K562 (cell line): ENCODE measurements at regions not wholly inside any gene's neighbourhood (a gene's known extent, or its start where the extent isn't known, plus 50 kb on each side); places are given as distances from the start of the nearest gene placed in this dataset.

Source experiments
- ATAC-seq: fragments of 200-7000 bp; cut with Tn5 transposase; 3 replicates; pipeline ENCODE4 v1.9.1; 2020; ENCODE audit warnings: moderate library complexity
- BruUV-seq: library from RNA; stranded (reverse); fragments of 400-500 nt; replicated peaks from 2 replicates; lab custom pipeline; 2021; lab: Mats Ljungman, UMichigan
- CTCF ChIA-PET: fragments of 300-600 bp; formaldehyde crosslinking; extraction: SDS; loops from one replicate; lab custom pipeline; 2021; ENCODE audit warnings: low intra/inter-chr PET ratio; lab: Yijun Ruan, JAX
- POLR2A ChIA-PET: fragments of 300-600, 350-650 bp; sonication (Branson Sonifier 250); formaldehyde crosslinking; extraction: SDS; loops from one replicate; lab custom pipeline; 2021; ENCODE audit warnings: antibody characterized with exemption, inconsistent platforms; lab: Yijun Ruan, JAX
- DNase-seq, 4 experiments: peaks; one replicate each; pipeline versions ENCODE4 v3.0.0 to v3.0.0-alpha.2; 2011 to 2018; ENCODE audit warnings: low spot score in 3 of 4, mixed read lengths in 3 of 4; ENCODE audit errors: extremely low read depth in 1 of 4
- FAIRE-seq: peaks from 2 replicates; lab custom pipeline; 2011; peaks lifted over from hg19 to GRCh38; lab: Jason Lieb, UNC
- H2AFZ ChIP-seq: 2 replicates; pipeline ENCODE4 v1.6.0; 2011; ENCODE audit warnings: low read depth, low read length, control low read depth, inconsistent platforms
- H3K27ac ChIP-seq: fragments of 200-600 bp; 3 replicates; pipeline ENCODE4 v1.8.0; 2011; ENCODE audit warnings: low read depth, mild to moderate bottlenecking, control low read depth, inconsistent platforms, low read length, moderate library complexity, mixed read lengths; ENCODE audit errors: extremely low read depth
- H3K27me3 ChIP-seq, 2 experiments: fragments of 300-600 bp in 1 of 2; 2 replicates in 1 of 2; 3 replicates in 1 of 2; pipeline versions ENCODE4 v1.6.0 to v1.8.0; 2011; ENCODE audit warnings: inconsistent platforms in 2 of 2, low read length in 2 of 2, mild to moderate bottlenecking in 1 of 2, mixed read lengths in 1 of 2, moderate library complexity in 1 of 2; ENCODE audit not compliant: control insufficient read depth in 2 of 2, insufficient read depth in 2 of 2
- H3K36me3 ChIP-seq: fragments of 300-600 bp; 3 replicates; pipeline ENCODE4 v1.8.0; 2011; ENCODE audit warnings: mild to moderate bottlenecking, low read length, inconsistent platforms; ENCODE audit not compliant: control insufficient read depth, insufficient read depth
- H3K4me1 ChIP-seq, 2 experiments: fragments of 200-600 bp in 1 of 2; replicated peaks in 1 of 2; 2 replicates in 1 of 2; 3 replicates in 1 of 2; pipeline versions ENCODE4 v1.5.1 to v1.8.0; 2011; ENCODE audit warnings: inconsistent platforms in 2 of 2, low read length in 2 of 2, mild to moderate bottlenecking in 1 of 2, mixed read lengths in 1 of 2, moderate library complexity in 1 of 2; ENCODE audit not compliant: control insufficient read depth in 2 of 2, insufficient read depth in 2 of 2
- H3K4me2 ChIP-seq: 2 replicates; pipeline ENCODE4 v1.6.1; 2011; ENCODE audit warnings: low read length, control low read depth, inconsistent platforms, mixed read lengths; ENCODE audit not compliant: insufficient read depth
- H3K4me3 ChIP-seq: fragments of 200-600 bp; sonication (generic), shearing (Covaris generic); 2 replicates; pipeline ENCODE4 v1.5.1; 2016; ENCODE audit warnings: control low read depth, inconsistent platforms
- H3K79me2 ChIP-seq: fragments of 200-600 bp; 3 replicates; pipeline ENCODE4 v1.8.0; 2011; ENCODE audit warnings: low read length, inconsistent platforms; ENCODE audit not compliant: control insufficient read depth, insufficient read depth
- H3K9ac ChIP-seq, 2 experiments: 2 replicates each; pipeline versions ENCODE4 v1.6.0 to v1.6.1; 2011; ENCODE audit warnings: low read depth in 2 of 2, low read length in 2 of 2, control low read depth in 1 of 2, inconsistent platforms in 1 of 2, mild to moderate bottlenecking in 1 of 2, mixed read lengths in 1 of 2; ENCODE audit not compliant: insufficient read depth in 1 of 2
- H3K9me1 ChIP-seq: one replicate; pipeline ENCODE4 v1.6.0; 2011; ENCODE audit warnings: inconsistent platforms, mild to moderate bottlenecking, low read length, moderate library complexity; ENCODE audit not compliant: control insufficient read depth, insufficient read depth
- H3K9me3 ChIP-seq: replicated peaks from 2 replicates; pipeline ENCODE4 v1.5.1; 2011; ENCODE audit warnings: low read depth, low read length, inconsistent platforms; ENCODE audit not compliant: control insufficient read depth, insufficient read depth
- H4K20me1 ChIP-seq: replicated peaks from 2 replicates; pipeline ENCODE4 v1.6.1; 2011; ENCODE audit warnings: low read length, inconsistent platforms, mixed read lengths; ENCODE audit not compliant: control insufficient read depth, insufficient read depth
- AFF4 ChIP-seq: sonication (generic); formaldehyde crosslinking; IDR thresholded peaks from 2 replicates; pipeline ENCODE4 v1.8.0; 2023; ENCODE audit warnings: mild to moderate bottlenecking, missing genetic modification reagents
- ATF3 ChIP-seq, 2 experiments: fragments of 450-650 bp in 1 of 2; sonication (generic) in 1 of 2; formaldehyde crosslinking in 1 of 2; IDR thresholded peaks in 1 of 2; conservative IDR thresholded peaks in 1 of 2; 2 replicates each; pipeline versions ENCODE4 v1.6.1 to v1.8.1; 2016 to 2023; ENCODE audit warnings: mild to moderate bottlenecking in 2 of 2, moderate library complexity in 2 of 2, inconsistent platforms in 1 of 2, missing genetic modification reagents in 1 of 2
- BCOR ChIP-seq: fragments of 450-650 bp; IDR thresholded peaks from 2 replicates; pipeline ENCODE4 v1.6.1; 2016
- CHCHD3 ChIP-seq: fragments of 250-450 bp; sonication (Bioruptor Pico); IDR thresholded peaks from 2 replicates; pipeline ENCODE4 v2.1.2; 2022; ENCODE audit warnings: mild to moderate bottlenecking
- CTCF ChIP-seq, 3 experiments: IDR thresholded peaks in 2 of 3; conservative IDR thresholded peaks in 1 of 3; 2 replicates each; pipeline ENCODE4 v1.5.1; 2011 to 2012; ENCODE audit warnings: low read length in 3 of 3, mild to moderate bottlenecking in 3 of 3, control low read depth in 2 of 3, improper control_type of control experiment in 1 of 3, inconsistent platforms in 1 of 3, low read depth in 1 of 3, mixed read lengths in 1 of 3, moderate library complexity in 1 of 3; ENCODE audit not compliant: insufficient read depth in 2 of 3
- FOXJ3 ChIP-seq: sonication (generic); formaldehyde crosslinking; IDR thresholded peaks from 2 replicates; pipeline ENCODE4 v1.4.0; 2020; ENCODE audit warnings: mild to moderate bottlenecking, missing genetic modification reagents
- HDAC3 ChIP-seq: fragments of 450-650 bp; IDR thresholded peaks from 2 replicates; pipeline ENCODE4 v1.6.1; 2018; ENCODE audit warnings: borderline replicate concordance, mild to moderate bottlenecking, moderate library complexity; ENCODE audit not compliant: partially characterized antibody
- ID3 ChIP-seq, 2 experiments: fragments of 250-450 bp in 1 of 2; fragments of 450-650 bp in 1 of 2; sonication (Bioruptor Pico) in 1 of 2; IDR thresholded peaks; 2 replicates each; pipeline versions ENCODE4 v1.6.1 to v1.8.0; 2016 to 2021; ENCODE audit warnings: mild to moderate bottlenecking in 2 of 2, moderate library complexity in 2 of 2, missing compliant biosample characterization in 1 of 2, missing genetic modification characterization in 1 of 2
- KLF16 ChIP-seq: IDR thresholded peaks from 2 replicates; pipeline ENCODE4 v1.6.1; 2016; ENCODE audit warnings: antibody characterized with exemption
- NCOA1 ChIP-seq: fragments of 450-650 bp; IDR thresholded peaks from 2 replicates; pipeline ENCODE4 v1.6.1; 2016; ENCODE audit warnings: low read depth
- NEUROD1 ChIP-seq: fragments of 150-350 bp; IDR thresholded peaks from 2 replicates; pipeline ENCODE4 v1.6.1; 2014; ENCODE audit warnings: borderline replicate concordance, low read length, low read depth; ENCODE audit not compliant: partially characterized antibody
- POLR3A ChIP-seq: IDR thresholded peaks from 2 replicates; pipeline ENCODE4 v1.6.1; 2011; ENCODE audit warnings: borderline replicate concordance, mild to moderate bottlenecking, moderate library complexity; ENCODE audit not compliant: insufficient read length, insufficient read depth; ENCODE audit errors: extremely low read depth
- SMARCB1 ChIP-seq: IDR thresholded peaks from 2 replicates; pipeline ENCODE4 v1.6.1; 2011; ENCODE audit warnings: improper control_type of control experiment, low read depth; ENCODE audit not compliant: insufficient read length
- TSC22D4 ChIP-seq: fragments of 450-650 bp; IDR thresholded peaks from 2 replicates; pipeline ENCODE4 v1.6.1; 2016; ENCODE audit warnings: missing genetic modification characterization, missing biosample characterization, control low read depth
- XRCC4 ChIP-seq: IDR thresholded peaks from one replicate; pipeline ENCODE4 v1.6.1; 2011; ENCODE audit not compliant: insufficient read depth, insufficient read length; ENCODE audit errors: extremely low read depth
- ZNF696 ChIP-seq: fragments of 250-450 bp; sonication (Bioruptor Pico); conservative IDR thresholded peaks from 2 replicates; pipeline ENCODE4 v1.4.0; 2020; ENCODE audit warnings: mild to moderate bottlenecking, moderate library complexity
- WGBS: fragments of 100-300 bp; shearing (Covaris generic); methylation state at CpG from one replicate; pipeline ENCODE4 v1.1.6; 2016; ENCODE audit warnings: low coverage, mixed read lengths; ENCODE audit not compliant: insufficient coverage; ENCODE audit errors: missing lambda C conversion rate; 5-methylcytosine and 5-hydroxymethylcytosine counted together
- in situ Hi-C: fragments of 300-500 bp; cut with MboI; formaldehyde crosslinking; loops from 4 replicates; pipeline ENCODE4 v1.15.0; 2018; ENCODE audit warnings: inconsistent platforms, mixed read lengths
- intact Hi-C: fragments of 100-400 bp; cut with micrococcal nuclease; formaldehyde crosslinking; loops from 2 replicates; pipeline ENCODE4 v1.14.2; 2022

- no peak overlapping the region for H2AFZ ChIP-seq
- ChIA-PET POLR2A (no interaction called here), CTCF (no interaction called here)
- no peak overlapping the region for H3K4me3 ChIP-seq
- no peak overlapping the region for H3K27ac ChIP-seq
- ATAC-seq = no peak
- peaks cover 4 to 11% of the 10 kb centered on the region in 2 experiments; a peak in 3 of 5 replicates for H3K27me3 ChIP-seq
- peaks cover 0 to 4% of the 10 kb centered on the region in 2 experiments; a peak in 1 of 5 replicates for H3K4me1 ChIP-seq
- no peaks in the 10 kb centered on the region; the same call in 1 of the 2 replicates for H4K20me1 ChIP-seq
- H3K9me1 ChIP-seq = no peaks in the 10 kb centered on the region
- H3K36me3 ChIP-seq = no peaks in the 10 kb centered on the region
- no peak for DNase-seq
- intact Hi-C loops (no loop called here), in situ Hi-C loops (no loop called here)
- H3K4me2 ChIP-seq = no peak overlapping the region
- no peaks in the 10 kb centered on the region for H3K79me2 ChIP-seq
- 0% methylated on average over 2 of the region's 2 CpGs for WGBS
- no peak overlapping the region for H3K9ac ChIP-seq
- no peaks in the 10 kb centered on the region for H3K9me3 ChIP-seq
- FAIRE-seq = no peak
- no TSS peak for BruUV-seq
- TF ChIP-seq SMARCB1 = no peak
- no peak for TF ChIP-seq ZNF696 (CRISPR knock-in tag)
- no peak for TF ChIP-seq AFF4 (CRISPR knock-in tag)
- no peak for TF ChIP-seq BCOR
- no peak for TF ChIP-seq POLR3A
- no peak for TF ChIP-seq NCOA1
- no peak for TF ChIP-seq ID3 (CRISPR knock-in tag; IDR thresholded peaks at IDR 0.05)
- no peak for TF ChIP-seq ID3 (tag; IDR thresholded peaks at IDR 0.05)
- no peak for TF ChIP-seq ATF3 (IDR thresholded peaks at IDR 0.05)
- no peak for TF ChIP-seq ATF3 (CRISPR knock-in tag; conservative IDR thresholded peaks at IDR 0.05)
- no peak for TF ChIP-seq XRCC4
- no peak for TF ChIP-seq CHCHD3 (CRISPR knock-in tag)
- no peak for TF ChIP-seq CTCF (IDR thresholded peaks at IDR 0.05 in 2 of 3, conservative IDR thresholded peaks at IDR 0.05 in 1 of 3; ENCODE audit: insufficient read depth in 2 of 3, low read depth in 1 of 3, low read length in 3 of 3)
- TF ChIP-seq NEUROD1 = no peak
- no peak for TF ChIP-seq TSC22D4
- TF ChIP-seq FOXJ3 (CRISPR knock-in tag) = no peak
- no peak for TF ChIP-seq KLF16
- no peak for TF ChIP-seq HDAC3
These were observed 334.9 kb downstream of the HNRNPD start for GRCh38 chr4:82038936-82039335.
